GM12892 (cell line): ENCODE measurements at regions not wholly inside any gene's neighbourhood (a gene's known extent, or its start where the extent isn't known, plus 50 kb on each side); places are given as distances from the start of the nearest gene placed in this dataset.
"Not testable (repeated sequence)": the region's sequence is repeated elsewhere in the genome, so short reads cannot be mapped to it uniquely, and the experiment has no call there.

Source experiments
- POLR2A ChIP-seq: IDR thresholded peaks from 2 replicates; pipeline ENCODE4 v1.6.1; 2011; ENCODE audit warnings: low read depth, low read length, control low read depth
- POLR2AphosphoS5 ChIP-seq: IDR thresholded peaks from 2 replicates; pipeline ENCODE4 v1.6.1; 2011; ENCODE audit warnings: low read depth, low read length, control low read depth
- TAF1 ChIP-seq: IDR thresholded peaks from 2 replicates; pipeline ENCODE4 v1.6.1; 2011; ENCODE audit warnings: low read depth, mild to moderate bottlenecking, control low read depth, low read length, borderline replicate concordance

DNA sequence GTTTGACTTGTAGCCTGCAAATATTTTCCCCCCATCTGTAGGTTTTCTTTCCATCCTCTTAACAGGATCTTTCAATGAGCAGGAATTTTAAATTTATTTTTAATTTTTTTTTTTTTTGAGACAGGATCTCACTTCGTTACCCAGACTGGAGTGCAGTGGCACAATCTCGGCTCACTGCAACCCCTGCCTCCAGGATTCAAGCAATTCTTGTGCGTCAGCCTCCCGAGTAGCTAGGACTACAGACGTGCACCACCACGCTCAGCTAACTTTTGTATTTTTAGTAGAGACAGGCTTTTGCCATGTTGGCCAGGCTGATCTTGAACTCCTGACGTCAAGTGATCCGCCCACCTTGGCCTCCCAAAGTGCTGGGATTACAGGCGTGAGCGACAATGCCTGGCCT, 335.2 kb upstream of the TNRC6C start:
- TF ChIP-seq POLR2A, POLR2AphosphoS5, TAF1: not testable (repeated sequence)
